22Rv1 (cell line): ENCODE measurements at regions not wholly inside any gene's neighbourhood (a gene's known extent, or its start where the extent isn't known, plus 50 kb on each side); places are given as distances from the start of the nearest gene placed in this dataset.

ENCODE experiments used
- H3K27ac ChIP-seq: fragments of 450-650 bp; 2 replicates; pipeline ENCODE4 v1.5.1; 2017
- ZFX ChIP-seq: fragments of 450-650 bp; IDR thresholded peaks from 2 replicates; pipeline ENCODE4 v1.6.1; 2017; ENCODE audit warnings: antibody characterized with exemption, borderline replicate concordance
- TF ChIP-seq, protein P1 (sequence below): fragments of 450-650 bp; IDR thresholded peaks from 2 replicates; pipeline ENCODE4 v1.5.1; 2017; ENCODE audit warnings: mild to moderate bottlenecking

DNA sequence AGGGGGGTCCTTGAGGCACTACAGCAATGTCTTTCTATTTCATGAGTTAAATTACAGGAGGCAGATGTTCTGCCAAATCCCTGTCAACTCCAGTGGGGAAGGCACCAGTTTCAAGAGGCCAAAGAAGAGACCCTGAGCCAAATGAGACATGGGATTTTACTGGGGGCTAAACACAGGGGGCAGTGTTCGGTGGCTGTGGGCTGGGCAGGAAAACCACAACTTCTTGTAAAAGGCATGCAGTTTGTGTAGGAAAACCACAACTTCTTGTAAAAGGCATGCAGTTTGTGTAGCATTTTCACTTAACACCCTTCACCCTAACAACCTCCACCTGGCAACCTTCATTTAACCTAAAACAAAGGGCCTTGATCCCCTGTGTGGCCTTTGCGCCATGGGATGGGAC lies 61.0 kb downstream of the POLR2M start:
- no peak overlapping the region for H3K27ac ChIP-seq
- TF ChIP-seq ZFX = no peak
- TF ChIP-seq, protein P1, sequence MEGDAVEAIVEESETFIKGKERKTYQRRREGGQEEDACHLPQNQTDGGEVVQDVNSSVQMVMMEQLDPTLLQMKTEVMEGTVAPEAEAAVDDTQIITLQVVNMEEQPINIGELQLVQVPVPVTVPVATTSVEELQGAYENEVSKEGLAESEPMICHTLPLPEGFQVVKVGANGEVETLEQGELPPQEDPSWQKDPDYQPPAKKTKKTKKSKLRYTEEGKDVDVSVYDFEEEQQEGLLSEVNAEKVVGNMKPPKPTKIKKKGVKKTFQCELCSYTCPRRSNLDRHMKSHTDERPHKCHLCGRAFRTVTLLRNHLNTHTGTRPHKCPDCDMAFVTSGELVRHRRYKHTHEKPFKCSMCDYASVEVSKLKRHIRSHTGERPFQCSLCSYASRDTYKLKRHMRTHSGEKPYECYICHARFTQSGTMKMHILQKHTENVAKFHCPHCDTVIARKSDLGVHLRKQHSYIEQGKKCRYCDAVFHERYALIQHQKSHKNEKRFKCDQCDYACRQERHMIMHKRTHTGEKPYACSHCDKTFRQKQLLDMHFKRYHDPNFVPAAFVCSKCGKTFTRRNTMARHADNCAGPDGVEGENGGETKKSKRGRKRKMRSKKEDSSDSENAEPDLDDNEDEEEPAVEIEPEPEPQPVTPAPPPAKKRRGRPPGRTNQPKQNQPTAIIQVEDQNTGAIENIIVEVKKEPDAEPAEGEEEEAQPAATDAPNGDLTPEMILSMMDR = no peak

DNA sequence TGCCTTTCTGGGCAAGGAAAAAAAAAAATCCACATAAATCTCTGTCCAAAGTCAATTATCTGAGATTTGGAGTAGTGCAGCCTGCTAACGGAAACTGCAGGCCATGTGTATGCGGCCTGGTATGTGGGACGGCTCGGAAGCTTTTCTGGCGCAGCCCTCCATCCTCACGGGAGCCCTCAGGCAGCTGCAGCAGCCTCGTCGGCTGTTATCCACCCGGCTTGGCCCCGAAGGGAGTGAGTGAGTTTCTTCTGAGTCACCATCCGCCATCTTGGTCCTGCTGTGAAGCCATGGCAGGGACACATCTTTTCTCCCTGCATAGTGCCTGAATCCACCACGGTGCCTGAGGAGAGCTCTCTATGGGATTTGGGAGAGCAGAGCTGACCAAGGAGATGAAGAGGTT lies 62.8 kb downstream of the POLR2M start:
- H3K27ac ChIP-seq = no peak overlapping the region
- no peak for TF ChIP-seq ZFX
- TF ChIP-seq, protein P1 = no peak

DNA sequence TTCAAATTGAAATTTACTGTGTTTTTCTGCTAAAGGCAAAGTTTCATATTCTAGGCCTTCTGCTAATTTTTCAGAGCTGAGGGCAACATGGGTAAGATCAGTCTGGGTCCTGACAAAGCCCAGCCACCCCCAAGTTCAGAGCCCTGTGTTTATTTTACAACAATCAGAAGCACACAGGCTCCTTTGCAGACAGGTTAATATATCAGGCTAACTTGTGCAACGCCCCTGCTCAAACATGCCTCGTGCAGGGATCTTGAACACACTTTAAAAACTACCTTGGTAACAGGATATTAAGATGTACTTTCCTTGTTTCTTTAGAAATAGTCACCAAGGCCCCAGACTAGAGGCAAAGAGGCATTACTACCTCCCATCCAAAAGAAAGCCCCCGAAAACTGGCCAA lies 64.0 kb downstream of the POLR2M start:
- no peak overlapping the region for H3K27ac ChIP-seq
- TF ChIP-seq, protein P1 = no peak
- no peak for TF ChIP-seq ZFX

DNA sequence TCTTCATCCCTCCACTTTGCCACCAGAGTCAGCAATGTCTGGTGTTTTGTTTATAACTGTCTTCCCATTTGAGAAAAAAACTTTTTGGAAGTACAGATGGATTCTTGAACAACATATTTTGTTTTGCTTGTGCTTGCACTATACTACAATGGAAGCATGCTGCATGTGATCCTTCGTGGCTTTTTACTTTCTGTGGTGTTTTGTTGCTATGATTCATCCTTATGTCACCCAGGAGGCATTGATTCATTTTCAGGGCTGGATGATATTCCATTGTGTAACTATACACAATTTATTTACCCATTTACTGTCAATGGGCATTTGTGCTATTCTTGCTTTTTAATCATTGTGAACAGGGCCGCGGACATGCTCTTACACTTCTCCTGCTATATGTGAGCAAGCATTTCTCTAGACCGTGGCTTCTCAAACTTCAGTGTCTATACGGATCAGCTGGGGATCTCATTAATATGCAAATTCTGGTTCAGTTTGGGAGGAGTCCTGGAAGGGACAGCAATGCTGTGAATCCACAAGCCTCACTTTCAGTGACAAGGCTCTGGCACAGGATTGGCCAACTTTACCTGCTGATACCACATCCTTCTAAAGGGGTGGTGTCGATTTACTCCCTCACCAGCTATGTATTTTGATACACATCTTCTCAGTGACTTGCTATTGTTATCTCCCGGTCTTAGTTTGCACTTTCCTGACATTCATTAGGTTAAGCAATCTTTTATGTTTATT lies 65.9 kb downstream of the POLR2M start:
- TF ChIP-seq, protein P1 = no peak
- no peak for TF ChIP-seq ZFX
- no peak overlapping the region for H3K27ac ChIP-seq

DNA sequence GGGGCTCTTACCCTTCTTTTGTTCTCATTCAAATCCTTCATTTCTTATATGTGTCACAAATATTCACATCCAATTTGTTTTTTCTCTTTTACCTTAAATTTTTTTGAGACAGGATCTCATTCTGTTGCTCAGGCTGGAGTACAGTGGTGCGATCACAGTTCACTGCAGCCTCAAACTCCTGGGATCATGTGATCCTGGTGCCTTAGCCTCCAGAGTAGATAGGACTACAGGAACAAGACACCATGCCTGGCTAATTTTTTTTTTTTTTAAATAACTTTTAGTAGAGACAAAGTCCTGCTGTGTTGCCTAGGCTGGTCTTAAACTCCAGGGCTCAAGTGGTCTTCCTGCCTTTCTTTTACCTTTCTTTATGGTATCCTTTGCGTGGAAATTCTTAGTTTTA lies 66.5 kb downstream of the POLR2M start:
- no peak overlapping the region for H3K27ac ChIP-seq
- TF ChIP-seq ZFX = no peak
- TF ChIP-seq, protein P1 = no peak

DNA sequence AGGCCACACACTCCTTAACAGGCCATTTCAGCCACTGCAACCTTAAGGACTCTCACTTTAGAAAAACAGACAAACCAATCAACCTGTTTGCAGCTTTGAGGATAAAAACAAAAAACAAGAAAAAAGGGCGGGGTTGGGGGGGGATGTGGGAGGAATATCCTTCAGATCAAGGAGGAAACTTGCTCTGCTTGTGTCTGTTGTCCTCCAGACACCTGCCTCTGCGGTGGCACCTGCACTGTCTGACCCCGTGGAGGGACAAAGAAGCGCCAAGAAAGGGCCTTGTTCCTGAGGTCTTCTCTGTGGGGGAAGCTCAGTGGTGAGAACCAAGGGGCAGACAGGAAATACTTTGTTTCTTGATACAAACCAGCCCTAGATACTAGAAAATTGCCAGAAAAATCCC lies 70.5 kb downstream of the POLR2M start:
- TF ChIP-seq ZFX = no peak
- TF ChIP-seq, protein P1 = no peak
- H3K27ac ChIP-seq = no peak overlapping the region

DNA sequence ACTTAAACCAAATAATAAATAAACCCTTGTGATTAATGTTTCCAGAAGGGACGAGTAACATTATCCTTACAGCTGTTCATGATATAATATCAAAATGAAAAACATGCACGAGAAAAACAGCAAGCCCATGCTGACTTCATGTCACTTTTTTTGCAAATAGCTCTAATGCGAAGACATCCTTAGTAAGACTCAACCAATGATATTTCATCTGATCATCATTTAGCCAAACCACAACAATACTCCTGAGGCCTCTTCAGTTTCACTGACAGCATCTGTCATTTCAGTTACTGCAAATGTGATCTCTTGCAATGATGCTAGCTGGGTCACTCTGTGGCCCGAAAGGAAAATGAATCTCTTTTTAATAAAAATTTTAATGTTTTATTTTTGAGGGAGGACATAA lies 74.0 kb downstream of the POLR2M start:
- no peak overlapping the region for H3K27ac ChIP-seq
- no peak for TF ChIP-seq ZFX
- TF ChIP-seq, protein P1 = no peak
